ENCODE measurements at regions not wholly inside any gene's neighbourhood (a gene's known extent, or its start where the extent isn't known, plus 50 kb on each side); places are given as distances from the start of the nearest gene placed in this dataset.

DNA sequence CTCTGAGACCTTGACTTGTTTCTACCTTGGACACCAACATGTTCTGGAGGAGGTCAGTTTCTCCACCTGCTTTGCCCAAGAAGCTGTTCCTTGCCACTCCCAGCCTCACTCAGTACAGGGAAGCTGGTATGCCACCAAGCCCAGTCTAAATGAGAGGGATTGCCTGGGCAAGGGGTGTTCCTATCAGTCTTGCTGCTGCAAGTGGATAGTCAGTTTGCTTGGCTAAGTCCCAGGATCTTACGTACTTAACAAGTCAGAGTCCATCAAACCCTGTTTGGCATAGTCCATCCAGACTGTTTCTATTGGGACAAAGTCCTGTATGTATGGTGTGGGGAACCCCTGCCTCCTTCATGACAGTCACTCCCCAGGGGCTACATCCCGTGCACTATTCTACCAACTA, 66.6 kb downstream of the RPL27A start:
- TF ChIP-seq, protein P1, sequence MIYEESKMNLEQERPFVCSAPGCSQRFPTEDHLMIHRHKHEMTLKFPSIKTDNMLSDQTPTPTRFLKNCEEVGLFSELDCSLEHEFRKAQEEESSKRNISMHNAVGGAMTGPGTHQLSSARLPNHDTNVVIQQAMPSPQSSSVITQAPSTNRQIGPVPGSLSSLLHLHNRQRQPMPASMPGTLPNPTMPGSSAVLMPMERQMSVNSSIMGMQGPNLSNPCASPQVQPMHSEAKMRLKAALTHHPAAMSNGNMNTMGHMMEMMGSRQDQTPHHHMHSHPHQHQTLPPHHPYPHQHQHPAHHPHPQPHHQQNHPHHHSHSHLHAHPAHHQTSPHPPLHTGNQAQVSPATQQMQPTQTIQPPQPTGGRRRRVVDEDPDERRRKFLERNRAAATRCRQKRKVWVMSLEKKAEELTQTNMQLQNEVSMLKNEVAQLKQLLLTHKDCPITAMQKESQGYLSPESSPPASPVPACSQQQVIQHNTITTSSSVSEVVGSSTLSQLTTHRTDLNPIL (CRISPR knock-in tag; IDR thresholded peaks at IDR 0.05; ENCODE audit: low read depth): no peak
- TF ChIP-seq, protein P2, sequence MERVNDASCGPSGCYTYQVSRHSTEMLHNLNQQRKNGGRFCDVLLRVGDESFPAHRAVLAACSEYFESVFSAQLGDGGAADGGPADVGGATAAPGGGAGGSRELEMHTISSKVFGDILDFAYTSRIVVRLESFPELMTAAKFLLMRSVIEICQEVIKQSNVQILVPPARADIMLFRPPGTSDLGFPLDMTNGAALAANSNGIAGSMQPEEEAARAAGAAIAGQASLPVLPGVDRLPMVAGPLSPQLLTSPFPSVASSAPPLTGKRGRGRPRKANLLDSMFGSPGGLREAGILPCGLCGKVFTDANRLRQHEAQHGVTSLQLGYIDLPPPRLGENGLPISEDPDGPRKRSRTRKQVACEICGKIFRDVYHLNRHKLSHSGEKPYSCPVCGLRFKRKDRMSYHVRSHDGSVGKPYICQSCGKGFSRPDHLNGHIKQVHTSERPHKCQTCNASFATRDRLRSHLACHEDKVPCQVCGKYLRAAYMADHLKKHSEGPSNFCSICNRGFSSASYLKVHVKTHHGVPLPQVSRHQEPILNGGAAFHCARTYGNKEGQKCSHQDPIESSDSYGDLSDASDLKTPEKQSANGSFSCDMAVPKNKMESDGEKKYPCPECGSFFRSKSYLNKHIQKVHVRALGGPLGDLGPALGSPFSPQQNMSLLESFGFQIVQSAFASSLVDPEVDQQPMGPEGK (CRISPR knock-in tag; IDR thresholded peaks at IDR 0.05; ENCODE audit: borderline replicate concordance): no peak
- TF ChIP-seq PPARA (CRISPR knock-in tag; IDR thresholded peaks at IDR 0.05; ENCODE audit: borderline replicate concordance): no peak
- TF ChIP-seq ESRRG (CRISPR knock-in tag; IDR thresholded peaks at IDR 0.05): no peak
- no peak for TF ChIP-seq RARB (CRISPR knock-in tag; IDR thresholded peaks at IDR 0.05)
- no peak for TF ChIP-seq TOX (CRISPR knock-in tag; IDR thresholded peaks at IDR 0.05; ENCODE audit: borderline replicate concordance)
- no peak for TF ChIP-seq ZNF8 (CRISPR knock-in tag; IDR thresholded peaks at IDR 0.05)
- TF ChIP-seq ARNTL (CRISPR knock-in tag; IDR thresholded peaks at IDR 0.05; ENCODE audit: borderline replicate concordance, low read depth): no peak
- TF ChIP-seq ZFP30 (CRISPR knock-in tag; IDR thresholded peaks at IDR 0.05): no peak
- TF ChIP-seq ZC3H10 (CRISPR knock-in tag; IDR thresholded peaks at IDR 0.05): no peak
- no peak for TF ChIP-seq ZFP3 (CRISPR knock-in tag; IDR thresholded peaks at IDR 0.05)
- TF ChIP-seq CSDC2 (CRISPR knock-in tag; IDR thresholded peaks at IDR 0.05): no peak
- no peak for TF ChIP-seq ZNF70 (CRISPR knock-in tag; IDR thresholded peaks at IDR 0.05)
